ENCODE measurements at regions not wholly inside any gene's neighbourhood (a gene's known extent, or its start where the extent isn't known, plus 50 kb on each side); places are given as distances from the start of the nearest gene placed in this dataset.

GRCh38 chr5:175201393-175201792, 242.6 kb downstream of the DRD1 start:
- DNase-seq (ENCODE audit: low read depth in 3 of 3, low spot score in 2 of 3) = no peak

- DNase-seq (ENCODE audit: low read depth in 3 of 3, low spot score in 2 of 3) = no peak
Measured at GRCh38 chr5:175195698-175196656, 248.0 kb downstream of the DRD1 start.

- DNase-seq (ENCODE audit: low read depth in 3 of 3, low spot score in 2 of 3) = no peak
Measured at GRCh38 chr5:175181331-175181730, 262.7 kb downstream of the DRD1 start.

- DNase-seq (ENCODE audit: low read depth in 3 of 3, low spot score in 2 of 3) = no peak
Measured at GRCh38 chr5:175170899-175171298, 273.1 kb downstream of the DRD1 start.

GRCh38 chr5:175168882-175169507, 275.0 kb downstream of the DRD1 start:
- DNase-seq (ENCODE audit: low read depth in 3 of 3, low spot score in 2 of 3) = no peak

- DNase-seq (ENCODE audit: low read depth in 3 of 3, low spot score in 2 of 3) = no peak
Measured at GRCh38 chr5:175166026-175166425, 278.0 kb downstream of the DRD1 start.

- DNase-seq (ENCODE audit: low read depth in 3 of 3, low spot score in 2 of 3) = no peak
Measured at GRCh38 chr5:175163586-175164275, 280.3 kb downstream of the DRD1 start.

GRCh38 chr5:175162036-175162435, 281.9 kb downstream of the DRD1 start:
- DNase-seq (ENCODE audit: low read depth in 3 of 3, low spot score in 2 of 3) = no peak

GRCh38 chr5:175159956-175160355, 284.0 kb downstream of the DRD1 start:
- peak in 2 of 3 donors; percentile 3 to 15 for DNase-seq (ENCODE audit: low read depth in 3 of 3, low spot score in 2 of 3)

- no peak for DNase-seq (ENCODE audit: low read depth in 3 of 3, low spot score in 2 of 3)
Measured at GRCh38 chr5:175148636-175149172, 295.3 kb downstream of the DRD1 start.

- no peak for DNase-seq (ENCODE audit: low read depth in 3 of 3, low spot score in 2 of 3)
Measured at GRCh38 chr5:175146733-175147132, 297.2 kb downstream of the DRD1 start.

GRCh38 chr5:175141421-175141820, 302.6 kb downstream of the DRD1 start:
- no peak for DNase-seq (ENCODE audit: low read depth in 3 of 3, low spot score in 2 of 3)

GRCh38 chr5:175133185-175133584, 310.8 kb downstream of the DRD1 start:
- no peak for DNase-seq (ENCODE audit: low read depth in 3 of 3, low spot score in 2 of 3)

GRCh38 chr5:175131432-175131831, 312.6 kb downstream of the DRD1 start:
- DNase-seq (ENCODE audit: low read depth in 3 of 3, low spot score in 2 of 3) = no peak

GRCh38 chr5:175129619-175130018, 314.4 kb downstream of the DRD1 start:
- no peak for DNase-seq (ENCODE audit: low read depth in 3 of 3, low spot score in 2 of 3)

- no peak for DNase-seq (ENCODE audit: low read depth in 3 of 3, low spot score in 2 of 3)
Measured at GRCh38 chr5:175129121-175129520, 314.9 kb downstream of the DRD1 start.

- no peak for DNase-seq (ENCODE audit: low read depth in 3 of 3, low spot score in 2 of 3)
Measured at GRCh38 chr5:175124821-175125220, 319.2 kb downstream of the DRD1 start.

GRCh38 chr5:175124251-175124813, 319.6 kb downstream of the DRD1 start:
- DNase-seq (ENCODE audit: low read depth in 3 of 3, low spot score in 2 of 3) = no peak

GRCh38 chr5:175123542-175123941, 320.4 kb downstream of the DRD1 start:
- no peak for DNase-seq (ENCODE audit: low read depth in 3 of 3, low spot score in 2 of 3)

GRCh38 chr5:175121457-175121856, 322.5 kb downstream of the DRD1 start:
- DNase-seq (ENCODE audit: low read depth in 3 of 3, low spot score in 2 of 3) = no peak

GRCh38 chr5:175120412-175120811, 323.6 kb downstream of the DRD1 start:
- DNase-seq (ENCODE audit: low read depth in 3 of 3, low spot score in 2 of 3) = no peak
